Activated T-cell treated with anti-CD3 and anti-CD28 coated beads for 48 hours (primary cell): ENCODE measurements at regions not wholly inside any gene's neighbourhood (a gene's known extent, or its start where the extent isn't known, plus 50 kb on each side); places are given as distances from the start of the nearest gene placed in this dataset.

Experiments used
- DNase-seq: peaks from one replicate; pipeline ENCODE4 v3.0.0-alpha.2; 2020; ENCODE audit warnings: low read depth

GRCh38 chr4:180380733-180381132, 1862.5 kb upstream of the TENM3 start:
- DNase-seq, result no peak

- no peak for DNase-seq
Measured at GRCh38 chr4:180391613-180392012, 1851.6 kb upstream of the TENM3 start.

GRCh38 chr4:180394312-180394711, 1848.9 kb upstream of the TENM3 start:
- DNase-seq, result no peak

GRCh38 chr4:180394730-180395129, 1848.5 kb upstream of the TENM3 start:
- DNase-seq, result no peak

GRCh38 chr4:180398564-180398963, 1844.6 kb upstream of the TENM3 start:
- DNase-seq, result no peak

- DNase-seq, result no peak
Measured at GRCh38 chr4:180407275-180407885, 1835.8 kb upstream of the TENM3 start.

- DNase-seq, result no peak
Measured at GRCh38 chr4:180418819-180419531, 1824.2 kb upstream of the TENM3 start.

- DNase-seq, result no peak
Measured at GRCh38 chr4:180422989-180423711, 1820.1 kb upstream of the TENM3 start.

- no peak for DNase-seq
Measured at GRCh38 chr4:180423712-180424057, 1819.5 kb upstream of the TENM3 start.

- DNase-seq, result no peak
Measured at GRCh38 chr4:180426938-180427337, 1816.3 kb upstream of the TENM3 start.

- no peak for DNase-seq
Measured at GRCh38 chr4:180430283-180430682, 1812.9 kb upstream of the TENM3 start.

- no peak for DNase-seq
Measured at GRCh38 chr4:180434131-180434895, 1808.9 kb upstream of the TENM3 start.

- no peak for DNase-seq
Measured at GRCh38 chr4:180436361-180436760, 1806.8 kb upstream of the TENM3 start.

- no peak for DNase-seq
Measured at GRCh38 chr4:180437601-180438000, 1805.6 kb upstream of the TENM3 start.

GRCh38 chr4:180448306-180448705, 1794.9 kb upstream of the TENM3 start:
- no peak for DNase-seq

- no peak for DNase-seq
Measured at GRCh38 chr4:180449395-180449956, 1793.7 kb upstream of the TENM3 start.

- no peak for DNase-seq
Measured at GRCh38 chr4:180455226-180455625, 1788.0 kb upstream of the TENM3 start.

GRCh38 chr4:180456928-180457327, 1786.3 kb upstream of the TENM3 start:
- DNase-seq, result no peak

- no peak for DNase-seq
Measured at GRCh38 chr4:180462116-180462515, 1781.1 kb upstream of the TENM3 start.

GRCh38 chr4:180465364-180465763, 1777.8 kb upstream of the TENM3 start:
- no peak for DNase-seq

- no peak for DNase-seq
Measured at GRCh38 chr4:180483036-180483435, 1760.2 kb upstream of the TENM3 start.

- DNase-seq, result no peak
Measured at GRCh38 chr4:180485407-180485806, 1757.8 kb upstream of the TENM3 start.
